ENCODE measurements at regions not wholly inside any gene's neighbourhood (a gene's known extent, or its start where the extent isn't known, plus 50 kb on each side); places are given as distances from the start of the nearest gene placed in this dataset.

GRCh38 chr13:84653915-84654534, 771.8 kb upstream of the SLITRK1 start:
- no peak for TF ChIP-seq POLR2A (IDR thresholded peaks at IDR 0.05; ENCODE audit: low read depth, low read length)
- no peak for TF ChIP-seq POLR2AphosphoS5 (IDR thresholded peaks at IDR 0.05; ENCODE audit: low read depth, low read length)

Data from GM12891 (cell line).